ENCODE measurements at regions not wholly inside any gene's neighbourhood (a gene's known extent, or its start where the extent isn't known, plus 50 kb on each side); places are given as distances from the start of the nearest gene placed in this dataset.

DNA sequence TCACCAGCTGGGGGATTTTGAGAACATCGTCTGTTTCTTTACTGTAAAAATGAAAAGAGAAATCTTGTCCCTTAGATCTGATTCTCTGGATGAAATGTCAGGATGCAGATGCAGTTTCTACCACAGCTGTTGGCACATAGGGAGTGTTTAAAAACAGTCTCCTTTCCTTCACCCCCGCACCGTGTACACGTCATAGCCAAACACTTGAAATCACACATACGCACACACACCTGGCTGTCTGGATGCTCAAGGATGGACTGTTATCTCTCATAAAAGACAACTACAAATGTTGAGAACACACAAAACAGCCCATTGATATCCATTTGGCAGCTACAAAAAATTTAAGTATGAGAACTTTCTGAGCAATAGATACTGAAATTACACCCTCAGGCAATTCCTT lies 275.8 kb upstream of the CLNK start:
- no peak overlapping the region for H3K4me3 ChIP-seq

GRCh38 chr4:10959586-10959985 lies 275.0 kb upstream of the CLNK start:
- Histone ChIP-seq H3K27ac (no peak overlapping the region), H3K4me3 (no peak overlapping the region)

More for the DNA sequence above, 275.8 kb upstream of the CLNK start:
- no peak overlapping the region for H3K27ac ChIP-seq

GRCh38 chr4:10958226-10958856 lies 273.8 kb upstream of the CLNK start:
- H3K27ac ChIP-seq = no peak overlapping the region
- H3K4me3 ChIP-seq = no peak overlapping the region

DNA sequence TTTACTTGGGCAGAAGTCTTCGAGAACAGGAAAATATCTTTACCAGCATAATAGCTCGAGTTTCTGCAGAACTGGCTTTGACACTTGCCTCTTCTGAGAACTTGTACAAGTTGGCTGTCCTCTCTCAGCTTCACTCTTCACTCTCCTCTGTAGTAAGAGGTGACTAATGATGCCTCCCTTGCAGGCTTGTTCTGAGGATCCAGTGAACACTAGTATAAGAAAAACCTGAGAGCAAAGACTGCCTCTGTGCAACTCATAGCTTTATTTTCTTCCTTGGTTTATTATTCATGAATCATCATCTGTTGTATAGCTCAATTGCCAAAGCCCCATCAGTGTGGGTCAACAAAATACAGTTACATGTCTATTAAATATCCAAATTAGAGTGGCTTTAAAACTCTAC lies 266.7 kb upstream of the CLNK start:
- no peak overlapping the region for H3K27ac ChIP-seq
- no peak overlapping the region for H3K4me3 ChIP-seq

GRCh38 chr4:10949039-10949733 lies 264.6 kb upstream of the CLNK start:
- Histone ChIP-seq H3K4me3 (no peak overlapping the region), H3K27ac (no peak overlapping the region)

DNA sequence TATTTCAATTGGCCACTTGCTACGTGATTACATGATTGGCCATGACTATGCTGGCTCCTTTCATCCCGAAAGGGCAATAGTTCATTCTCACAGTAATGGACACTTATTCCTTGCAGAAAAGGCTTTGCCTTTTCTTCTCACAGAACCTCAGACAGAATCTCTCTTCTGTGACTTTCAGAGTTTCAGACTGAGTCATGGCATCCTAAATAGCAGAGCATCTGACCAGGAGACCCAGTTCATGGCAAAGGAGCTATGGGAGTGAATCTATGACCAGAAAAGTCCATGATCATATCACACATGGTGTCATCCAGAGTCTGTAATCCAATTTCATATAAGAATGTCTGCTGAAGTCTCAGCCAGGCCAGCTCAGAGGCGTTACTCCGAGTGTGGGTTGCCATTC lies 263.3 kb upstream of the CLNK start:
- Histone ChIP-seq H3K4me3 (no peak overlapping the region), H3K27ac (no peak overlapping the region)

GRCh38 chr4:10944321-10944720 lies 259.8 kb upstream of the CLNK start:
- H3K27ac ChIP-seq = no peak overlapping the region
- no peak overlapping the region for H3K4me3 ChIP-seq

GRCh38 chr4:10942156-10942555 lies 257.6 kb upstream of the CLNK start:
- H3K4me3 ChIP-seq = no peak overlapping the region
- H3K27ac ChIP-seq = no peak overlapping the region

DNA sequence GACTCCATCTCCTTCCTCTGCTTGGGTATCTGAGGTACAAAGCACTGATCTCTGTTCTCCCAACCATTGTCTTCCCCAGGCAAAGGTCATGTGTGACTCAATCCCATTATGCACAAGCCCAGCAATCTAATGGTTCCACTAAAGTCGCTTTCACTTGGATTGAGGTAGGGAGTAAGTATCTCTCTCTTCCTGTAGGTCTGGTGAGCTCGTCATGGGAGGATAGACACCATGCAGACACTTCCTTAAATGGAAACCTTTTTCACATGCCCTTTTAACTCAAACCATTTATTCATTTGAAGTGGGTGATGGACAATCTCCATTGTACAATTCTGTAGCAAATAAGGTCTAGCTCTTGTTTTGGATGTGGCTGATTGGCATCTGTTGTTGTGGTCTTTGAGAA lies 245.2 kb upstream of the CLNK start:
- Histone ChIP-seq H3K4me3 (no peak overlapping the region), H3K27ac (no peak overlapping the region)

GRCh38 chr4:10925996-10926395 lies 241.4 kb upstream of the CLNK start:
- Histone ChIP-seq H3K4me3 (no peak overlapping the region), H3K27ac (no peak overlapping the region)

DNA sequence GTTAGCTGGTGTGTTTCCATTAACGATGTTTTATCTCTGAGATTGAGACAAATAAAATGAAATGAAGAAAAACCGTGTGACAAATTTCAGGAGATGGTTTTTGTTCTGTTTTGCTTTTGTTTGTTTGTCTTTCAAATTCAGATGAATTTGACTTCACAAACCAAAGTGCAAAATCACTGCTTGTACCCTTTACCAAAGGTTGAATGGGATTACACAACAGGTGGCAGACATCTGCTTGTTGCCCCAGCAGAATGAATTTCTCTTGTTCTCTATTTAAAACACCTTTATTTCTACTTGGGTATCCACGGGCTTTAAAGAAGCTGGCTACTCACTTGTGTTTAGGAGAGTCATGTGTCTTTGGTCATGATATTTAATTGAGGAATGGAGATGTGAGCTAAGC lies 239.7 kb upstream of the CLNK start:
- Histone ChIP-seq H3K27ac (no peak overlapping the region), H3K4me3 (no peak overlapping the region)

GRCh38 chr4:10917566-10917965 lies 233.0 kb upstream of the CLNK start:
- Histone ChIP-seq H3K27ac (no peak overlapping the region), H3K4me3 (no peak overlapping the region)

- H3K4me3 ChIP-seq = no peak overlapping the region
- no peak overlapping the region for H3K27ac ChIP-seq
These were observed 213.5 kb upstream of the CLNK start for GRCh38 chr4:10898072-10898471.

DNA sequence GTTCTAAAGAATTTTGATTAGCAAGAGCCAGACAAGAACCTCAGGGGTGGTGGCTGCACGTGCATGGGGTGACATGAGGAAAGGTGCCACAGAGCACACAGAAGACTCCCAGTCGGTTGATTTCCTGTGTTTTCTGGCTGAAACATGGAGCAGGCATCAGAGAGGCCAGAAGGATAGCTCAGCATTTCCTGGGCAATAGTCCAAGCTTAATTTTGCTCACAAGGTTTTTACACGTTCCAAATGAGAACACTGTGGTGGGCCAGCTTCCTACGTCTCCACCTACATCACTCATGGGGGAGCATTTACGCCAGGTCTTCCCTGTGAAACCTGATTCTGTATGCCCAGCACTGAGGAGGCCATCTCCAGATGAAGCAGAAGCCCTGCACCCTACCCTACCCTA lies 212.5 kb upstream of the CLNK start:
- H3K27ac ChIP-seq = no peak overlapping the region
- H3K4me3 ChIP-seq = no peak overlapping the region

DNA sequence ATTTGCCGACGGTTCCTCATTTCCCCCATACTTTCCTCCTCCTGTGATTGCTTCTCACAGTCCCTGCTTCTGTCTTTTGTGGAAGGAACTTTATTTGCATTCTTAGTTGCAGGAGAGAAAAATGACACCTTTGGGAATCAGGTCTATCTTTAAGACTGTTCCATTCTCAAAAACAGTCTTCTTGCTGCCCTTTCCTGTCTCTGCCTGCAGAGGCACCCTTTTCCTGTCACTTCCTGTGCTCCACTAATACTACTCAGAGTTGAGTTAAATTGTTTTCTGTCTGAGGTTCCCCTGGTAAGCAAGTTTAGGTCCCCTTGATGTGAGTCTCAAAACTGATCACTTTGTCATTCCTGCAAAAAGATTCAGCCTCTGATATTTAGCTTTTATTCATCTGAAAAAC lies 208.8 kb upstream of the CLNK start:
- Histone ChIP-seq H3K27ac (no peak overlapping the region), H3K4me3 (no peak overlapping the region)

- Histone ChIP-seq H3K27ac (no peak overlapping the region), H3K4me3 (no peak overlapping the region)
These were observed 207.3 kb upstream of the CLNK start for GRCh38 chr4:10891866-10892265.

DNA sequence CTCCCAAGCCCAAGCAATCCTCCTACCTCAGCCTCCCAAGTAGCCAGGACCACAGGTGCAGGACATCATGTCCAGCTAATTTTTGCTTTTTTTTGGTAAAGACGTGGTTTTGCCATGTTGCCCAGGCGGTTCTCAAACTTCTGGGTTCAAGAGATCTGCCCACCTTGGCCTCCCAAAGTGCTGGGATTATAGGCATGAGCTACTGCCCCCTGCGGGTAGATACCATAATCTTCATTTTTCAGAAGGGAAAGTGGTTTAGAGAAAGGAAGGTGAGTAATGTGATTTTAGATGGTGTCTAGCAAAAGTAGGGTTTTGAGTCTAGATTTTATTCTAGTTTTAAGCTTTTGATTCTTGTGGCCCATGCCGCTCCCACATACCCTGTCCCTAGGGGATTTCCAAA lies 205.3 kb upstream of the CLNK start:
- H3K4me3 ChIP-seq = no peak overlapping the region
- no peak overlapping the region for H3K27ac ChIP-seq

GRCh38 chr4:10879411-10880110 lies 195.0 kb upstream of the CLNK start:
- Histone ChIP-seq H3K4me3 (no peak overlapping the region), H3K27ac (no peak overlapping the region)

DNA sequence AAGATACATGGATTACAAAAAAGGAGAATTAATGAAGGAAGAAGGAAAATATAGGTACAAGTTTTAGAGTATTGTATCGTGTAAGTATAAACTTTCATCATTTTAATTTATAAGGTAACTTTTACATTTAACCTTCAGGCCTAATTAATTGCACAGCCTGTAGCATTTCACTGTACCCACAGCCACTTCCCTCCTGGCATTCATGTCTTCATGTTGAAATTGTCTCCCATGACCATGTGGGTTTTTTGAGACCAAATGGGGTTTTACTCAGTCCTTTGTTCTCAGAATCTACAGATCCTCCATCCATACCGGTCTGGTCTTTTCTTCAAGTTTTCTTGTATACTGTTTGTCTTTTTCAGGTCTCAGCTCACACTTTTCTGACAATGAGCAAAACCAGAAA lies 194.3 kb upstream of the CLNK start:
- no peak overlapping the region for H3K27ac ChIP-seq

GRCh38 chr4:10877076-10877475 lies 192.5 kb upstream of the CLNK start:
- no peak overlapping the region for H3K27ac ChIP-seq
- no peak overlapping the region for H3K4me3 ChIP-seq

More for the DNA sequence above, 194.3 kb upstream of the CLNK start:
- H3K4me3 ChIP-seq = no peak overlapping the region

DNA sequence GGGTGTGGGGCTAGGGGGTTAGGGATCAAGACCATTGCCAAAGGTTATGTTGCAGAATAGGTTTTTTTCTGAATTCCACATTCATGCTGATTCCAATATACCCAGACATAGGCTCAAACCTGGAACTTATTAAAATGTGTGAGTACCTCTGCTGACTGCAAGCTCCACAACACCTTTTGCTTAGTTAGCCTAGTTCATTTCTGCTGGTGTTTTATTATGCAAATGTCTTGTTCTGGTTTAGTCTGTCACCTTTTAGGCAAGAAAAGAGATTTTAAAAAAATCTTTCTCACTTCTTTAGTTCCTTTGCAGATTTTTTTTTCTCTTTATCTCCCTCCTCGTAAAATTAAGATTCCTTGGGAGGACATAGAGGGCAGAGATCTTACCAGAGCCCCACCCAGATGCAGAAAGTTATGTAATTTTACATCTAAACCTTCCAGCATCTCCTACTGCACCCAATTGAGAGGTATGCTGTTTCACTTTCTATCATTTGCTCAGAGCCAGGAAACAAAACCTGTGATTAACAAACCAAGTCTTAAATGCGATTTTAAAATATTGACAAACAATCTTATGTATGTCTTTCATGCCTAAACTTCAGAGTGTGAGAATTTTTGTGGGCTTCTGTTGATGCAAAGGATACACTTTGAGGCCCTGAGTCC lies 190.7 kb upstream of the CLNK start:
- H3K4me3 ChIP-seq = no peak overlapping the region
- H3K27ac ChIP-seq = no peak overlapping the region

Measured in skin epidermis (tissue), 12 donors.